Adrenal gland (tissue), 9 donors: ENCODE measurements at regions not wholly inside any gene's neighbourhood (a gene's known extent, or its start where the extent isn't known, plus 50 kb on each side); places are given as distances from the start of the nearest gene placed in this dataset.

Experiments used
- DNase-seq, 7 donors: peaks; one replicate each; pipeline ENCODE4 v3.0.0-alpha.2; 2019 to 2020
- H3K27ac ChIP-seq, 5 donors: fragments of 200-600 bp; sonication (generic) in 4 of 5; 1 replicate in 3 of 5; 2 replicates in 2 of 5; pipeline versions ENCODE4 v1.5.1 to v1.8.0; 2016 to 2020; ENCODE audit warnings: mild to moderate bottlenecking in 1 of 5
- H3K27me3 ChIP-seq: fragments of 200-600 bp; 2 replicates; pipeline ENCODE4 v1.8.0; 2021
- H3K36me3 ChIP-seq, 2 donors: fragments of 200-600 bp; replicated peaks in 1 of 2; 1 replicate in 1 of 2; 2 replicates in 1 of 2; pipeline versions ENCODE4 v1.5.1 to v1.8.0; 2018 to 2022
- H3K4me1 ChIP-seq, 2 donors: fragments of 200-600 bp; replicated peaks in 1 of 2; 1 replicate in 1 of 2; 2 replicates in 1 of 2; pipeline versions ENCODE4 v1.5.1 to v1.8.0; 2018 to 2021
- H3K4me3 ChIP-seq, 4 donors: fragments of 200-600 bp; sonication (generic) in 3 of 4; one replicate each; pipeline ENCODE4 v1.5.1; 2016 to 2018
- H3K9me3 ChIP-seq, 3 donors: fragments of 200-600 bp; sonication (generic) in 1 of 3; replicated peaks in 1 of 3; 1 replicate in 2 of 3; 2 replicates in 1 of 3; pipeline versions ENCODE4 v1.5.1 to v1.8.0; 2016 to 2021
- POLR2A ChIP-seq, 2 donors: fragments of 450-650 bp; IDR thresholded peaks; one replicate each; pipeline ENCODE4 v1.6.1; 2017; ENCODE audit warnings: antibody characterized with exemption in 2 of 2, mild to moderate bottlenecking in 2 of 2, moderate library complexity in 1 of 2
- WGBS, 4 donors: extraction: QIAGEN DNeasy Blood & Tissue Kit in 2 of 4; methylation state at CpG; one replicate each; pipeline versions ENCODE4 v1.1.5 to v1.1.7; 2013 to 2017; 5-methylcytosine and 5-hydroxymethylcytosine counted together
- intact Hi-C, 2 donors: fragments of 100-400 bp; cut with DNase I; formaldehyde crosslinking; loops; one replicate each; pipeline versions ENCODE4 v1.14.1 to v1.15.0; 2022 to 2023
- TF ChIP-seq, protein P1 (sequence below), 6 experiments: fragments of 450-650 bp in 4 of 6; fragments of 200-600 bp in 2 of 6; sonication (generic) in 1 of 6; IDR thresholded peaks; 1 replicate in 5 of 6; 2 replicates in 1 of 6; pipeline versions ENCODE4 v1.5.1 to v1.8.0; 2016 to 2021; ENCODE audit warnings: antibody characterized with exemption in 6 of 6, mild to moderate bottlenecking in 2 of 6, moderate library complexity in 1 of 6
- donor health status: healthy with polysubstance abuse.
- donor health status: Bipolar disorder and iron deficiency.
- donor health status: DM: yes; HTN: yes; CAD: no.
- donor health status: DM: no; HTN: no; CAD: no.
- donor health status: DM: no; HTN: no; CAD: no.

DNA sequence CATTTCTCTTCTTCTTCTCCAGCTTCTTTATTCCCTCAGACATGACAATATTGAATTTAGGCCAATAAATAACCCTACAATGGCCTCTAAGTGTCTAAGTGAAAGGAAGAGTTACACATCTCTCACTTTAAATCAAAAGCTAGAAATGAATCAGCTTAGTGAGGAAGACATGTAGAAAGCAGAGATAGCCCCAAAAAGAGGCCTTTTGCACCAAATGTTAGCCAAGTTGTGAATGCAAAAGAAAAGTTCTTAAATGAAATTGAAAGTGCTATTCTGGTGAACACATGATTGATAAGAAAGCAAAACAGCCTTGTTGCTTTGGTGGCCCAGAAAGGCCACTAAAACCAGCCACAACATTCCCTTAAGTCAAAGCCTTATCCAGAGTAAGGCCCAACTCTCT is 146.2 kb upstream of the HHIP start:
- no peaks in the 10 kb centered on the region for H3K9me3 ChIP-seq
- H3K27me3 ChIP-seq: no peaks in the 10 kb centered on the region
- no peaks in the 10 kb centered on the region for H3K4me1 ChIP-seq
- TF ChIP-seq POLR2A (IDR thresholded peaks at IDR 0.05): no peak
- TF ChIP-seq, protein P1, sequence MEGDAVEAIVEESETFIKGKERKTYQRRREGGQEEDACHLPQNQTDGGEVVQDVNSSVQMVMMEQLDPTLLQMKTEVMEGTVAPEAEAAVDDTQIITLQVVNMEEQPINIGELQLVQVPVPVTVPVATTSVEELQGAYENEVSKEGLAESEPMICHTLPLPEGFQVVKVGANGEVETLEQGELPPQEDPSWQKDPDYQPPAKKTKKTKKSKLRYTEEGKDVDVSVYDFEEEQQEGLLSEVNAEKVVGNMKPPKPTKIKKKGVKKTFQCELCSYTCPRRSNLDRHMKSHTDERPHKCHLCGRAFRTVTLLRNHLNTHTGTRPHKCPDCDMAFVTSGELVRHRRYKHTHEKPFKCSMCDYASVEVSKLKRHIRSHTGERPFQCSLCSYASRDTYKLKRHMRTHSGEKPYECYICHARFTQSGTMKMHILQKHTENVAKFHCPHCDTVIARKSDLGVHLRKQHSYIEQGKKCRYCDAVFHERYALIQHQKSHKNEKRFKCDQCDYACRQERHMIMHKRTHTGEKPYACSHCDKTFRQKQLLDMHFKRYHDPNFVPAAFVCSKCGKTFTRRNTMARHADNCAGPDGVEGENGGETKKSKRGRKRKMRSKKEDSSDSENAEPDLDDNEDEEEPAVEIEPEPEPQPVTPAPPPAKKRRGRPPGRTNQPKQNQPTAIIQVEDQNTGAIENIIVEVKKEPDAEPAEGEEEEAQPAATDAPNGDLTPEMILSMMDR (IDR thresholded peaks at IDR 0.05): no peak
- no peaks in the 10 kb centered on the region for H3K36me3 ChIP-seq
- no peak overlapping the region for H3K27ac ChIP-seq
- DNase-seq: no peak
- H3K4me3 ChIP-seq: no peak overlapping the region
- intact Hi-C loops: no loop called here

DNA sequence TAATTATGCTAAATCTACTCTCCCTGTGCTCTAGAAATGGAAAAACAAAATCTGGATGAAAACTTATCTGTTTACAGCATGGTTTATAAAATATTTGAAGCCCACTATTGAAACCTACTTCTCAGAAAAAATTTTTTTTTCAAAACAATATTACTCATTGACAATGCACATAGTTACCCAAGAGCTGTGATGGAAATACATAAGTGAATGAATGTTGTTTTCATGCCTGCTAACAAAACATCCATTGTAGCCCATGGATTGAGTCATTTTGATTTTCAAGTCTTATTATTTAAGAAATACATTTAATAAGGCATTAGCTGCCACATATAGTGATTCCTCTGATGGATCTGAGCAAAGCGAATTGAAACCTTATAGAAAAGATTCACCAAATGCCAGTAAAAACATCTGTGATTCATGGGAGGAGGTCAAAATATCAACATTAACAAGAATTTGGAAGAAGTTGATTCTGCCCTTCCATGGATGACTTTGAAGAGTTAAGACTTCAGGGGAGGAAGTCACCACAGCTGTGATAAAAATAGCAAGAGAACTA is 144.7 kb upstream of the HHIP start:
- intact Hi-C loops: no loop called here
- Histone ChIP-seq H3K27ac (no peak overlapping the region), H3K9me3 (no peaks in the 10 kb centered on the region), H3K36me3 (no peaks in the 10 kb centered on the region), H3K27me3 (no peaks in the 10 kb centered on the region), H3K4me3 (no peak overlapping the region), H3K4me1 (no peaks in the 10 kb centered on the region)
- no peak for DNase-seq
- TF ChIP-seq POLR2A (IDR thresholded peaks at IDR 0.05): no peak
- TF ChIP-seq, protein P1 (IDR thresholded peaks at IDR 0.05): no peak
- 70 to 93% (median 85%) methylated on average over 1 of the region's 1 CpG for WGBS, 4 donors

DNA sequence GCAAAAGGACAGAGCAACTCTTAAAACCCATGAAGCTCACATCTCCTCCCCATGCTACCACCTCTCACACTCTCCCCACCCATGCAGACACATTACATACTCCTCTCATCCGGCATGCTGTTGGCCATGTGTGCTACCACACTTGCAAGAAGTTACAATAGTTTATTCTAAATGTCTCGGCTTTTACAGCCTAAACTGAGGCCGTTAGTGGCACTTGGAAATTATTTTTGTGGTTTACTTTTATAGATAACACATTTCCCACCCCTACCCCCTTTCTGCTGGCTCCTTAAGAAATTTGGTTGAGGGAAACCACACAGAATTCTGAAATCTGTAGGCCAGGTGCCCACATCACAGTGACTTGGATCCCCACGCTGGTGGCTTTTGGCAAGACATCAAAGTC is 141.1 kb upstream of the HHIP start:
- intact Hi-C loops: no loop called here
- WGBS, 4 donors: 52 to 82% (median 68%) methylated on average over 4 of the region's 4 CpGs
- no peaks in the 10 kb centered on the region for H3K27me3 ChIP-seq
- H3K4me1 ChIP-seq: no peaks in the 10 kb centered on the region
- no peak overlapping the region for H3K4me3 ChIP-seq
- DNase-seq: no peak
- TF ChIP-seq POLR2A (IDR thresholded peaks at IDR 0.05): no peak
- TF ChIP-seq, protein P1 (IDR thresholded peaks at IDR 0.05): no peak
- H3K36me3 ChIP-seq: no peaks in the 10 kb centered on the region
- H3K9me3 ChIP-seq: no peaks in the 10 kb centered on the region
- H3K27ac ChIP-seq: no peak overlapping the region

DNA sequence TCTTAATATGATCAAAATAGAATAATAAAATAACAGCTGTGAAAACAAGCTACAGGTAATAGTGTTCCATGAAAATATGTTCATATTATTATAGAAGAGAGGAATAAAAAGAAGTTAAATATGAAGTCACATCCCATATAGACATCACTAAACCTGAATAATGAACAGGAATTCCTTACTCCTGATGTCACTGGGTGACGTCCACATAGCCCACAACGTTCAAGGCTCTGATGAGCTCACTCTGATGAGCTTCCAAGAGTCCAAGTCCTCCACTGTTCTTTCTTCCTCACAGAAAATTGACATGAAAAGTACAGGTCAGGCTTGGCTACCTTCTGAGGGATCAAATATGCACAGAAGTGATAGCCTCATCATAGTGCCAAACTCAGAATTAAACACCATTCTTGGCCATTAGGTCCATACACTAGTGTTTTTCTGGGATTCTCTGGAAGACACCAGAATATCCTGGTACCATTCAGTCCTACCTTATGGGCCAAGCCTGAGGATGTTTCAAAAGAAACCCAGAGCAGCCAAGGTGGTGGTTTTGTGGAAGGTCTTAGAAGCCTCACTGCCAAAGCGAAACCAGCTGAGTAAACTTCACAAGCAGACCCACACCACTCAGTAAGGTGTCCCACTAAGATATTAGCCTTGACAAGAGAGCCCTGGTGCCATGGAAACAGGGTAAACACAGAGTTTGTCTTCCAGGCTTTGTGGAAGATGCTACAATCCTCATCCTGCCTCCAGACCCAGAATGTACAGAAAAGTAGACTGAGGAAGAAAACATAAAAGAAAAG is 138.4 kb upstream of the HHIP start:
- DNase-seq: no peak
- no peak for TF ChIP-seq POLR2A (IDR thresholded peaks at IDR 0.05)
- WGBS, 4 donors: 45 to 65% (median 59%) methylated on average over 3 of the region's 3 CpGs

More for the DNA sequence above, 138.4 kb upstream of the HHIP start:
- Histone ChIP-seq H3K9me3 (no peaks in the 10 kb centered on the region), H3K36me3 (no peaks in the 10 kb centered on the region), H3K4me3 (no peak overlapping the region), H3K27me3 (no peaks in the 10 kb centered on the region), H3K4me1 (no peaks in the 10 kb centered on the region), H3K27ac (no peak overlapping the region)
- intact Hi-C loops: no loop called here
